PC-9 (cell line): ENCODE measurements at regions not wholly inside any gene's neighbourhood (a gene's known extent, or its start where the extent isn't known, plus 50 kb on each side); places are given as distances from the start of the nearest gene placed in this dataset.

ENCODE experiments used
- BruUV-seq: library from RNA; stranded (reverse); fragments of 400-500 nt; replicated peaks from 2 replicates; lab custom pipeline; 2021; lab: Mats Ljungman, UMichigan
- CTCF ChIA-PET: fragments of 300-600 bp; sonication (Branson Sonifier 250); formaldehyde crosslinking; loops from one replicate; lab custom pipeline; 2022; ENCODE audit warnings: antibody characterized with exemption; lab: Charles Lee
- POLR2A ChIA-PET: fragments of 300-600 bp; sonication (Branson Sonifier 250); formaldehyde crosslinking; loops from one replicate; lab custom pipeline; 2022; ENCODE audit warnings: antibody characterized with exemption; ENCODE audit not compliant: unreplicated experiment; lab: Charles Lee
- DNase-seq, 2 experiments: peaks; one replicate each; pipeline versions ENCODE4 v3.0.0 to v3.0.0-alpha.2; 2015 to 2022; ENCODE audit warnings: mixed read lengths in 1 of 2
- H2AFZ ChIP-seq: fragments of 200-600 bp; sonication (generic); 2 replicates; pipeline ENCODE4 v1.8.1; 2017; ENCODE audit warnings: antibody characterized with exemption
- H3F3A ChIP-seq: fragments of 200-600 bp; sonication (generic); 2 replicates; pipeline ENCODE4 v1.8.1; 2017; ENCODE audit warnings: antibody characterized with exemption, mild to moderate bottlenecking, low read depth; ENCODE audit not compliant: insufficient read depth
- H3K27ac ChIP-seq: fragments of 200-600 bp; sonication (generic); 2 replicates; pipeline ENCODE4 v1.6.1; 2016; ENCODE audit warnings: mixed run types
- H3K27me3 ChIP-seq: fragments of 200-600 bp; sonication (generic); 2 replicates; pipeline ENCODE4 v1.6.1; 2016; ENCODE audit warnings: low read depth, mixed run types; ENCODE audit not compliant: insufficient read depth
- H3K36me3 ChIP-seq: fragments of 200-600 bp; sonication (generic); 2 replicates; pipeline ENCODE4 v1.6.1; 2016; ENCODE audit warnings: low read depth, mixed run types
- H3K4me1 ChIP-seq: fragments of 200-600 bp; sonication (generic); replicated peaks from 2 replicates; pipeline ENCODE4 v1.6.1; 2016; ENCODE audit warnings: mixed run types; ENCODE audit not compliant: insufficient read depth
- H3K4me2 ChIP-seq: fragments of 200-600 bp; sonication (generic); 2 replicates; pipeline ENCODE4 v1.6.1; 2017; ENCODE audit warnings: mixed run types
- H3K4me3 ChIP-seq: fragments of 200-600 bp; sonication (generic); 2 replicates; pipeline ENCODE4 v1.6.1; 2016; ENCODE audit warnings: mixed run types
- H3K79me2 ChIP-seq: fragments of 200-600 bp; sonication (generic); 2 replicates; pipeline ENCODE4 v1.6.1; 2017; ENCODE audit warnings: low read depth, mixed run types
- H3K9me2 ChIP-seq: fragments of 200-600 bp; sonication (generic); 2 replicates; pipeline ENCODE4 v1.8.1; 2017; ENCODE audit warnings: mild to moderate bottlenecking; ENCODE audit not compliant: insufficient read depth
- H3K9me3 ChIP-seq: fragments of 200-600 bp; sonication (generic); 2 replicates; pipeline ENCODE4 v1.8.1; 2016; ENCODE audit warnings: low read depth; ENCODE audit not compliant: insufficient read depth
- H4K20me1 ChIP-seq: fragments of 200-600 bp; sonication (generic); 2 replicates; pipeline ENCODE4 v1.8.1; 2017; ENCODE audit not compliant: insufficient read depth
- CTCF ChIP-seq: fragments of 200-600 bp; sonication (generic); conservative IDR thresholded peaks from 2 replicates; pipeline ENCODE4 v1.6.1; 2017; ENCODE audit warnings: mixed run types, antibody characterized with exemption, mild to moderate bottlenecking, moderate library complexity
- EZH2 ChIP-seq: fragments of 200-600 bp; sonication (generic); IDR thresholded peaks from 2 replicates; pipeline ENCODE4 v1.8.0; 2017; ENCODE audit warnings: antibody characterized with exemption, low read depth
- intact Hi-C: fragments of 100-400 bp; cut with micrococcal nuclease; formaldehyde crosslinking; loops from one replicate; pipeline ENCODE4 v1.10.0; 2022; ENCODE audit not compliant: unreplicated experiment

GRCh38 chr9:23309800-23310199 lies 516.2 kb downstream of the ELAVL2 start:
- Histone ChIP-seq H3K36me3 (no peaks in the 10 kb centered on the region), H3K27me3 (no peaks in the 10 kb centered on the region), H3K9me2 (no peaks in the 10 kb centered on the region), H3K9me3 (no peaks in the 10 kb centered on the region), H3K79me2 (no peaks in the 10 kb centered on the region), H3K4me2 (no peak overlapping the region), H3F3A (no peaks in the 10 kb centered on the region), H4K20me1 (no peaks in the 10 kb centered on the region), H3K4me1 (no peaks in the 10 kb centered on the region), H2AFZ (no peak overlapping the region), H3K27ac (no peak overlapping the region), H3K4me3 (no peak overlapping the region)
- BruUV-seq = no TSS peak
- ChIA-PET POLR2A (no interaction called here), CTCF (no interaction called here)
- no peak for DNase-seq
- intact Hi-C loops = no loop called here
- no peak for TF ChIP-seq EZH2
- no peak for TF ChIP-seq CTCF

DNA sequence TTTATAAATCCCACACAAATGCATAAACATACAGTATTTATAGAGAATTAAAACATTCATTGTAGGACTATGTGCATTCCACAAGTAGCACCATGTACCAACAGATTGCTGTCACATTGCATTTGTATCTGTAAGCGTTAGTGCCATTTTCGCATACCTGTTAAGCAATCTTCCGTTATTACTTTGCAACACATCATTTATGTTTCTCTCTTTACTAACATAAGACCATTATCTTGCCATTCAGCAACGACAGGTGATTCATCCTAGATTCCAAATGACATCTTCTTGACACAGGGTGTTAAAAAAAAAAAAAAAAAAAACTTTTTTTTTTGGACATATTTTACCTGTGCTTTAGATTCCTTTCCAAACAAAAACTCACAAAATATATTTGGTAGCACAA lies 511.8 kb downstream of the ELAVL2 start:
- Histone ChIP-seq H3K27me3 (no peaks in the 10 kb centered on the region), H3K27ac (no peak overlapping the region), H3F3A (no peaks in the 10 kb centered on the region), H3K4me3 (no peak overlapping the region), H4K20me1 (no peaks in the 10 kb centered on the region), H2AFZ (no peak overlapping the region), H3K36me3 (no peaks in the 10 kb centered on the region), H3K9me2 (no peaks in the 10 kb centered on the region), H3K79me2 (no peaks in the 10 kb centered on the region), H3K4me1 (no peaks in the 10 kb centered on the region), H3K9me3 (no peaks in the 10 kb centered on the region), H3K4me2 (no peak overlapping the region)
- ChIA-PET POLR2A (no interaction called here), CTCF (no interaction called here)
- no peak for DNase-seq
- BruUV-seq = no TSS peak
- intact Hi-C loops = no loop called here
- TF ChIP-seq CTCF (no peak), EZH2 (no peak)

DNA sequence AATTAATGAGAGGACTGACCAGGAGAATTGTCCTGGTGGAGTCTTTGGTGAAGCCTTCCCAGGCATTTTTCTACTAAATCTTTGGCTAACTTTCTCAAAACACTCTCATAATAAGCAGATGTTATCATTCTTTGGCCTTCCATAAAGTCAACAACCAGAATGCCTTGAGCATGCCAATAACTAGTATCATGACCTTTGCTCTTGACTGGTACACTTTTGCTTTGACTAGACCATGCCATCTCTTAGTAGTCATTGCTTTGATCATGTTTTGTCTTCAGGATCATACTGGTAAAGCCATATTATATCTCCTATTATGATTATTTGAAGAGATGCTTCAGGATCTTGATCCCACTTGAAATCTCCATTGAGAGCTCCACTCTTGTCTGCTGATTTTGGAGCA lies 506.9 kb downstream of the ELAVL2 start:
- no peaks in the 10 kb centered on the region for H3K79me2 ChIP-seq
- ChIA-PET POLR2A (no interaction called here), CTCF (no interaction called here)
- H3K4me1 ChIP-seq = no peaks in the 10 kb centered on the region
- H3K4me3 ChIP-seq = no peak overlapping the region
- DNase-seq = no peak
- H3K9me2 ChIP-seq = no peaks in the 10 kb centered on the region
- H3F3A ChIP-seq = no peaks in the 10 kb centered on the region
- BruUV-seq = no TSS peak
- no peak overlapping the region for H2AFZ ChIP-seq
- no peaks in the 10 kb centered on the region for H3K36me3 ChIP-seq
- H4K20me1 ChIP-seq = no peaks in the 10 kb centered on the region
- no peaks in the 10 kb centered on the region for H3K9me3 ChIP-seq
- intact Hi-C loops = no loop called here
- H3K27ac ChIP-seq = no peak overlapping the region
- no peak overlapping the region for H3K4me2 ChIP-seq
- no peaks in the 10 kb centered on the region for H3K27me3 ChIP-seq
- TF ChIP-seq CTCF (no peak), EZH2 (no peak)
